A549 (cell line): ENCODE measurements at regions not wholly inside any gene's neighbourhood (a gene's known extent, or its start where the extent isn't known, plus 50 kb on each side); places are given as distances from the start of the nearest gene placed in this dataset.

Experiments used
- CTCF ChIP-seq: fragments of >200 bp; sonication (Bioruptor Twin); formaldehyde crosslinking; IDR thresholded peaks from 3 replicates; pipeline ENCODE4 v1.5.1; 2016
- ELK1 ChIP-seq: fragments of 150-350 bp; IDR thresholded peaks from 2 replicates; pipeline ENCODE4 v1.6.1; 2014; ENCODE audit warnings: low read depth, mild to moderate bottlenecking, low read length
- EP300 ChIP-seq, 2 experiments: fragments of >200 bp; sonication (Bioruptor Twin); formaldehyde crosslinking; IDR thresholded peaks; 2 replicates in 1 of 2; 3 replicates in 1 of 2; pipeline ENCODE4 v1.6.1; 2016 to 2017
- ESRRA ChIP-seq: fragments of 150-350 bp; IDR thresholded peaks from 2 replicates; pipeline ENCODE4 v1.6.1; 2014; ENCODE audit warnings: mild to moderate bottlenecking, low read length, borderline replicate concordance
- HDAC2 ChIP-seq: fragments of 200-600 bp; sonication (generic); IDR thresholded peaks from 2 replicates; pipeline ENCODE4 v1.6.1; 2016
- JUNB ChIP-seq: fragments of >200 bp; sonication (Bioruptor Twin); formaldehyde crosslinking; IDR thresholded peaks from 2 replicates; pipeline ENCODE4 v1.6.1; 2016
- MAX ChIP-seq: IDR thresholded peaks from 2 replicates; pipeline ENCODE4 v1.6.1; 2012
- MAZ ChIP-seq: fragments of 150-350 bp; IDR thresholded peaks from 2 replicates; pipeline ENCODE4 v1.6.1; 2014; ENCODE audit warnings: antibody characterized with exemption, low read depth, low read length, borderline replicate concordance
- PBX3 ChIP-seq: IDR thresholded peaks from 2 replicates; pipeline ENCODE4 v1.6.1; 2012
- POLR2A ChIP-seq: IDR thresholded peaks from 2 replicates; pipeline ENCODE4 v1.6.1; 2012; ENCODE audit warnings: mild to moderate bottlenecking, low read length
- POLR2AphosphoS2 ChIP-seq: conservative IDR thresholded peaks from 2 replicates; pipeline ENCODE4 v1.6.1; 2012; ENCODE audit warnings: low read length, improper control_type of control experiment, inconsistent platforms
- RARB ChIP-seq: fragments of 250-450 bp; sonication (Bioruptor Pico); IDR thresholded peaks from 2 replicates; pipeline ENCODE4 v1.8.0; 2021; ENCODE audit warnings: mild to moderate bottlenecking, moderate library complexity
- RNF2 ChIP-seq: fragments of 200-600 bp; sonication (generic); IDR thresholded peaks from 2 replicates; pipeline ENCODE4 v1.6.1; 2016; ENCODE audit warnings: low read depth, mild to moderate bottlenecking, antibody characterized with exemption, moderate library complexity, borderline replicate concordance
- SMC3 ChIP-seq: fragments of >200 bp; sonication (Bioruptor Twin); formaldehyde crosslinking; IDR thresholded peaks from 3 replicates; pipeline ENCODE4 v1.6.1; 2018; ENCODE audit warnings: inconsistent platforms

- TF ChIP-seq RARB (CRISPR knock-in tag) (no peak), PBX3 (no peak), CTCF (no peak), POLR2AphosphoS2 (no peak), MAX (no peak), POLR2A (no peak), EP300 (IDR thresholded peaks at IDR 0.05) (no peak), HDAC2 (no peak), SMC3 (no peak), JUNB (no peak), ESRRA (no peak), RNF2 (no peak), ELK1 (no peak), MAZ (no peak)
Measured at GRCh38 chr1:166601650-166602278, 237.5 kb upstream of the POGK start.
